ENCODE measurements at regions not wholly inside any gene's neighbourhood (a gene's known extent, or its start where the extent isn't known, plus 50 kb on each side); places are given as distances from the start of the nearest gene placed in this dataset.

GRCh38 chr10:36489611-36490228 is 635.7 kb upstream of the ANKRD30A start:
- TF ChIP-seq CTCF (IDR thresholded peaks at IDR 0.05) (no peak), EZH2 (IDR thresholded peaks at IDR 0.05; ENCODE audit: borderline replicate concordance, insufficient read depth, low read depth, low read length, poor library complexity, severe bottlenecking) (no peak)

Measured in B cell (primary cell).